ENCODE measurements at regions not wholly inside any gene's neighbourhood (a gene's known extent, or its start where the extent isn't known, plus 50 kb on each side); places are given as distances from the start of the nearest gene placed in this dataset.
A peak's percentile ranks its signal among the peaks of the same experiment; 100 is the strongest.
"Not testable (repeated sequence)": the region's sequence is repeated elsewhere in the genome, so short reads cannot be mapped to it uniquely, and the experiment has no call there.

GRCh38 chr9:102253099-102253498, 514.7 kb upstream of the GRIN3A start:
- H3K4me3 ChIP-seq (ENCODE audit: low read depth in 1 of 2, low read length in 2 of 2) = no peak overlapping the region
- WGBS, 2 donors = 82 to 87% methylated on average over 3 of the region's 3 CpGs
- no peaks in the 10 kb centered on the region for H3K36me3 ChIP-seq (ENCODE audit: control insufficient read depth in 2 of 2, insufficient read depth in 2 of 2, low read length in 1 of 2)
- H3K27me3 ChIP-seq (ENCODE audit: control insufficient read depth in 1 of 2, insufficient read depth in 2 of 2, low read length in 2 of 2) = no peaks in the 10 kb centered on the region
- no peak overlapping the region for H3K27ac ChIP-seq (ENCODE audit: low read depth in 2 of 2, low read length in 1 of 2)
- peaks cover 0 to 2% of the 10 kb centered on the region in 2 donors for H3K9me3 ChIP-seq (ENCODE audit: control insufficient read depth in 2 of 2, insufficient read depth in 1 of 2, low read depth in 1 of 2, low read length in 1 of 2)
- H3K4me1 ChIP-seq (ENCODE audit: control insufficient read depth in 2 of 2, insufficient read depth in 2 of 2, low read length in 1 of 2) = no peaks in the 10 kb centered on the region

GRCh38 chr9:102244916-102245315, 506.5 kb upstream of the GRIN3A start:
- 81 to 85% methylated on average over 4 of the region's 4 CpGs for WGBS, 2 donors
- Histone ChIP-seq H3K27ac (ENCODE audit: low read depth in 2 of 2, low read length in 1 of 2) (no peak overlapping the region), H3K4me1 (ENCODE audit: control insufficient read depth in 2 of 2, insufficient read depth in 2 of 2, low read length in 1 of 2) (no peaks in the 10 kb centered on the region)

GRCh38 chr9:102237520-102237919, 499.1 kb upstream of the GRIN3A start:
- no peaks in the 10 kb centered on the region for H3K36me3 ChIP-seq (ENCODE audit: control insufficient read depth in 2 of 2, insufficient read depth in 2 of 2, low read length in 1 of 2)
- H3K27ac ChIP-seq (ENCODE audit: low read depth in 2 of 2, low read length in 1 of 2) = no peak overlapping the region
- no peaks in the 10 kb centered on the region for H3K27me3 ChIP-seq (ENCODE audit: control insufficient read depth in 1 of 2, insufficient read depth in 2 of 2, low read length in 2 of 2)
- H3K4me3 ChIP-seq (ENCODE audit: low read depth in 1 of 2, low read length in 2 of 2) = no peak overlapping the region
- WGBS, 2 donors = 58 to 76% methylated on average over 4 of the region's 4 CpGs
- no peaks in the 10 kb centered on the region for H3K4me1 ChIP-seq (ENCODE audit: control insufficient read depth in 2 of 2, insufficient read depth in 2 of 2, low read length in 1 of 2)
- peaks cover 0 to 3% of the 10 kb centered on the region in 2 donors for H3K9me3 ChIP-seq (ENCODE audit: control insufficient read depth in 2 of 2, insufficient read depth in 1 of 2, low read depth in 1 of 2, low read length in 1 of 2)

More at GRCh38 chr9:102244916-102245315, 506.5 kb upstream of the GRIN3A start:
- no peaks in the 10 kb centered on the region for H3K27me3 ChIP-seq (ENCODE audit: control insufficient read depth in 1 of 2, insufficient read depth in 2 of 2, low read length in 2 of 2)
- peaks cover 0 to 3% of the 10 kb centered on the region in 2 donors for H3K9me3 ChIP-seq (ENCODE audit: control insufficient read depth in 2 of 2, insufficient read depth in 1 of 2, low read depth in 1 of 2, low read length in 1 of 2)
- H3K36me3 ChIP-seq (ENCODE audit: control insufficient read depth in 2 of 2, insufficient read depth in 2 of 2, low read length in 1 of 2) = no peaks in the 10 kb centered on the region
- no peak overlapping the region for H3K4me3 ChIP-seq (ENCODE audit: low read depth in 1 of 2, low read length in 2 of 2)

GRCh38 chr9:102237094-102237493, 498.6 kb upstream of the GRIN3A start:
- WGBS, 2 donors = 8 to 10% methylated on average over 1 of the region's 1 CpG
- no peaks in the 10 kb centered on the region for H3K27me3 ChIP-seq (ENCODE audit: control insufficient read depth in 1 of 2, insufficient read depth in 2 of 2, low read length in 2 of 2)
- H3K36me3 ChIP-seq (ENCODE audit: control insufficient read depth in 2 of 2, insufficient read depth in 2 of 2, low read length in 1 of 2) = no peaks in the 10 kb centered on the region
- no peak overlapping the region for H3K27ac ChIP-seq (ENCODE audit: low read depth in 2 of 2, low read length in 1 of 2)
- H3K4me3 ChIP-seq (ENCODE audit: low read depth in 1 of 2, low read length in 2 of 2) = no peak overlapping the region
- H3K4me1 ChIP-seq (ENCODE audit: control insufficient read depth in 2 of 2, insufficient read depth in 2 of 2, low read length in 1 of 2) = no peaks in the 10 kb centered on the region
- H3K9me3 ChIP-seq (ENCODE audit: control insufficient read depth in 2 of 2, insufficient read depth in 1 of 2, low read depth in 1 of 2, low read length in 1 of 2) = peaks cover 2 to 3% of the 10 kb centered on the region in 2 donors

- not testable (repeated sequence) for H3K27me3 ChIP-seq (ENCODE audit: control insufficient read depth in 1 of 2, insufficient read depth in 2 of 2, low read length in 2 of 2); H3K4me1 ChIP-seq (ENCODE audit: control insufficient read depth in 2 of 2, insufficient read depth in 2 of 2, low read length in 1 of 2); H3K36me3 ChIP-seq (ENCODE audit: control insufficient read depth in 2 of 2, insufficient read depth in 2 of 2, low read length in 1 of 2); H3K27ac ChIP-seq (ENCODE audit: low read depth in 2 of 2, low read length in 1 of 2); H3K4me3 ChIP-seq (ENCODE audit: low read depth in 1 of 2, low read length in 2 of 2); H3K9me3 ChIP-seq (ENCODE audit: control insufficient read depth in 2 of 2, insufficient read depth in 1 of 2, low read depth in 1 of 2, low read length in 1 of 2)
- 74 to 81% methylated on average over 4 of the region's 4 CpGs for WGBS, 2 donors
These were observed 489.0 kb upstream of the GRIN3A start for GRCh38 chr9:102227416-102227815.

- Histone ChIP-seq H3K27me3 (ENCODE audit: control insufficient read depth in 1 of 2, insufficient read depth in 2 of 2, low read length in 2 of 2) (no peaks in the 10 kb centered on the region), H3K4me1 (ENCODE audit: control insufficient read depth in 2 of 2, insufficient read depth in 2 of 2, low read length in 1 of 2) (no peaks in the 10 kb centered on the region), H3K36me3 (ENCODE audit: control insufficient read depth in 2 of 2, insufficient read depth in 2 of 2, low read length in 1 of 2) (no peaks in the 10 kb centered on the region), H3K27ac (ENCODE audit: low read depth in 2 of 2, low read length in 1 of 2) (no peak overlapping the region), H3K9me3 (ENCODE audit: control insufficient read depth in 2 of 2, insufficient read depth in 1 of 2, low read depth in 1 of 2, low read length in 1 of 2) (no peaks in the 10 kb centered on the region), H3K4me3 (ENCODE audit: low read depth in 1 of 2, low read length in 2 of 2) (no peak overlapping the region)
- WGBS, 2 donors = 67 to 75% methylated on average over 1 of the region's 1 CpG
These were observed 487.5 kb upstream of the GRIN3A start for GRCh38 chr9:102225841-102226441.

- not testable (repeated sequence) for H3K36me3 ChIP-seq (ENCODE audit: control insufficient read depth in 2 of 2, insufficient read depth in 2 of 2, low read length in 1 of 2); H3K27ac ChIP-seq (ENCODE audit: low read depth in 2 of 2, low read length in 1 of 2); H3K4me1 ChIP-seq (ENCODE audit: control insufficient read depth in 2 of 2, insufficient read depth in 2 of 2, low read length in 1 of 2); H3K27me3 ChIP-seq (ENCODE audit: control insufficient read depth in 1 of 2, insufficient read depth in 2 of 2, low read length in 2 of 2); H3K9me3 ChIP-seq (ENCODE audit: control insufficient read depth in 2 of 2, insufficient read depth in 1 of 2, low read depth in 1 of 2, low read length in 1 of 2)
- WGBS, 2 donors = 63 to 78% methylated on average over 27 of the region's 27 CpGs
- H3K4me3 ChIP-seq (ENCODE audit: low read depth in 1 of 2, low read length in 2 of 2) = peak overlapping the region in 1 of 2 donors; percentile 19
These were observed 485.1 kb upstream of the GRIN3A start for GRCh38 chr9:102223320-102224136.

GRCh38 chr9:102209176-102209575, 470.7 kb upstream of the GRIN3A start:
- no peaks in the 10 kb centered on the region for H3K9me3 ChIP-seq (ENCODE audit: control insufficient read depth in 2 of 2, insufficient read depth in 1 of 2, low read depth in 1 of 2, low read length in 1 of 2)
- H3K27me3 ChIP-seq (ENCODE audit: control insufficient read depth in 1 of 2, insufficient read depth in 2 of 2, low read length in 2 of 2) = no peaks in the 10 kb centered on the region
- no peaks in the 10 kb centered on the region for H3K4me1 ChIP-seq (ENCODE audit: control insufficient read depth in 2 of 2, insufficient read depth in 2 of 2, low read length in 1 of 2)
- no peaks in the 10 kb centered on the region for H3K36me3 ChIP-seq (ENCODE audit: control insufficient read depth in 2 of 2, insufficient read depth in 2 of 2, low read length in 1 of 2)
- no peak overlapping the region for H3K4me3 ChIP-seq (ENCODE audit: low read depth in 1 of 2, low read length in 2 of 2)
- no peak overlapping the region for H3K27ac ChIP-seq (ENCODE audit: low read depth in 2 of 2, low read length in 1 of 2)
- WGBS, 2 donors = 53 to 54% methylated on average over 3 of the region's 3 CpGs

- H3K27me3 ChIP-seq (ENCODE audit: control insufficient read depth in 1 of 2, insufficient read depth in 2 of 2, low read length in 2 of 2) = no peaks in the 10 kb centered on the region
- 81 to 86% methylated on average over 4 of the region's 4 CpGs for WGBS, 2 donors
- H3K4me1 ChIP-seq (ENCODE audit: control insufficient read depth in 2 of 2, insufficient read depth in 2 of 2, low read length in 1 of 2) = no peaks in the 10 kb centered on the region
- no peak overlapping the region for H3K4me3 ChIP-seq (ENCODE audit: low read depth in 1 of 2, low read length in 2 of 2)
- no peak overlapping the region for H3K27ac ChIP-seq (ENCODE audit: low read depth in 2 of 2, low read length in 1 of 2)
- no peaks in the 10 kb centered on the region for H3K9me3 ChIP-seq (ENCODE audit: control insufficient read depth in 2 of 2, insufficient read depth in 1 of 2, low read depth in 1 of 2, low read length in 1 of 2)
- no peaks in the 10 kb centered on the region for H3K36me3 ChIP-seq (ENCODE audit: control insufficient read depth in 2 of 2, insufficient read depth in 2 of 2, low read length in 1 of 2)
These were observed 468.0 kb upstream of the GRIN3A start for GRCh38 chr9:102206432-102206831.

GRCh38 chr9:102205251-102205650, 466.8 kb upstream of the GRIN3A start:
- WGBS, 2 donors = 81 to 82% methylated on average over 2 of the region's 2 CpGs
- Histone ChIP-seq H3K27ac (ENCODE audit: low read depth in 2 of 2, low read length in 1 of 2) (no peak overlapping the region), H3K36me3 (ENCODE audit: control insufficient read depth in 2 of 2, insufficient read depth in 2 of 2, low read length in 1 of 2) (no peaks in the 10 kb centered on the region), H3K4me1 (ENCODE audit: control insufficient read depth in 2 of 2, insufficient read depth in 2 of 2, low read length in 1 of 2) (no peaks in the 10 kb centered on the region), H3K4me3 (ENCODE audit: low read depth in 1 of 2, low read length in 2 of 2) (no peak overlapping the region), H3K9me3 (ENCODE audit: control insufficient read depth in 2 of 2, insufficient read depth in 1 of 2, low read depth in 1 of 2, low read length in 1 of 2) (no peaks in the 10 kb centered on the region), H3K27me3 (ENCODE audit: control insufficient read depth in 1 of 2, insufficient read depth in 2 of 2, low read length in 2 of 2) (no peaks in the 10 kb centered on the region)
